ENCODE measurements at regions not wholly inside any gene's neighbourhood (a gene's known extent, or its start where the extent isn't known, plus 50 kb on each side); places are given as distances from the start of the nearest gene placed in this dataset.

DNA sequence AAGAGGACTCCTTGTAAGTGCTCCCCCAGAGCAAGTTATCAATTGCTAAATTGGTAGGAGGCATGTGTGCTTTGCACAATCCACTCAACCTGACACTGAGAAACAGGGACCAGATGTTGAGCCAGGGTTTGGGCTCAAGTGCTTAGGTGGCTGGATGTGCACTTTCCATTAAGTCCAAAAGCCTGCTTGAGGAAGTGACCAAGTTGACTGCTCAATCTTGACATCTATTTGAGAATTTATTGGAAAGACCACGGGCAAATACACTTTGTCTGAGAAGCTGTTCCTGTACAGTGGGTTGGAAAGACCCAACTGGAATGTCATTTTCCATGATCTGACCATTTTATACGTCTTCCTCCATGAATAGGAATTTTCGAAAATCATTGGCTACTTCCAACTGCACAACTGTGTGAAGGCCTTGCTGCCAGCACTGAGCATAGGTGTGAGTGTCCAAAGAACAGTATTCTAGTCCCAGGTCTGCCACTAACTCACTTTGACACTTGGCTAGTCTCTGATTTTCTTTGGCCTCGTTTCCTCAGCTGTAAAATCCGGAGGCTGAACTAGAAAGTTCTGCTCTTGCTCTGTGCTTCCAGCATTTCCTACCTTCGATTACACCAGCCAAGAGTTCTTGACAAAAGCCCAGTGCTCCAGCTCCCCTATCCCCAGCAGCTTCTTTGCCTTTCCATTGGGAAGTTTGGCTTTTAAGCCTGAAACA, 186.9 kb upstream of the ECI2 start:
- DNase-seq: no peak

GRCh38 chr6:4320860-4321259, 185.5 kb upstream of the ECI2 start:
- Mint-ChIP-seq H3K4me1 (no peaks in the 10 kb centered on the region), H3K4me3 (no peak overlapping the region), H3K27me3 (peaks cover 7% of the 10 kb centered on the region), H3K9me3 (no peaks in the 10 kb centered on the region), H3K27ac (no peak overlapping the region), H3K36me3 (ENCODE audit: low read depth) (no peaks in the 10 kb centered on the region)
- intact Hi-C loops (cut with micrococcal nuclease): no loop called here
- no peak for DNase-seq

More for the DNA sequence above, 186.9 kb upstream of the ECI2 start:
- Mint-ChIP-seq H3K27ac (no peak overlapping the region), H3K9me3 (no peaks in the 10 kb centered on the region), H3K4me3 (no peak overlapping the region), H3K4me1 (no peaks in the 10 kb centered on the region), H3K27me3 (peaks cover 10% of the 10 kb centered on the region), H3K36me3 (ENCODE audit: low read depth) (no peaks in the 10 kb centered on the region)
- intact Hi-C loops (cut with micrococcal nuclease): no loop called here

DNA sequence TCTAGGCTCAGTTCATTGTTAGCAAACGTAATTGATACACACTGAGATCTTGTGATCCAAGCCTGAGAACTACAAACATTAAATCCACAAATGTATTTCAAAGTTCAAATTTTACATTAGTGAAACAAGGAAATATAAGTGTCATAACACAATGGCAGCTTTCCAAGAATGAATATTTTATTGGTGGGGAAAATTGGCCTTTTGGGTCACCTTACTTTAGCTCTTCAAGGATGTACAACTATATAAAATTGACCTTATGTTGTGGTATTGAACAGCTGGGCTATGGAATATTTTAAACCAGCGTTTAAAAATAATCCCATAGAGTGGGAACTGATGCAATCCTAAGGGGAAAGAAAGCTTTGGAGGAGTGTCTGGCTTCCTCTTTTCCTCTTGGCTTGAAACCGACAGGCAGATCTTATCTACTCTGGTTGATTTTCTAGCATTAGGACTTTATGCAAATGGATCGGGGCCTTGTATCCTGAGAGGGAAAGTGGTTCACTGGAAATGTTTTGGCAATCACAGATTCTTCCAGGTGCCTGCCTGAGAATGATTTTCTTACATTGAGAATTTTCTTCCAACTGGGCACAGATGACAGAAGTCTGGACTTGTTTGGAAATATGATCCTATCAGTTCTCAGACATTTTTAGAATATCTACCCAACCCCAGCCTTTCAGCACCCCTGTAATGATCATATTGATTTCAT, 184.8 kb upstream of the ECI2 start:
- no peaks in the 10 kb centered on the region for H3K36me3 Mint-ChIP-seq (ENCODE audit: low read depth)
- intact Hi-C loops (cut with micrococcal nuclease): no loop called here
- H3K27ac Mint-ChIP-seq: no peak overlapping the region
- no peaks in the 10 kb centered on the region for H3K9me3 Mint-ChIP-seq
- peaks cover 7% of the 10 kb centered on the region for H3K27me3 Mint-ChIP-seq
- H3K4me1 Mint-ChIP-seq: no peaks in the 10 kb centered on the region
- H3K4me3 Mint-ChIP-seq: no peak overlapping the region
- DNase-seq: no peak

GRCh38 chr6:4318321-4318720, 182.9 kb upstream of the ECI2 start:
- Mint-ChIP-seq H3K4me3 (no peak overlapping the region), H3K4me1 (no peaks in the 10 kb centered on the region), H3K27me3 (peaks cover 7% of the 10 kb centered on the region), H3K9me3 (no peaks in the 10 kb centered on the region), H3K27ac (no peak overlapping the region), H3K36me3 (ENCODE audit: low read depth) (no peaks in the 10 kb centered on the region)
- intact Hi-C loops (cut with micrococcal nuclease): no loop called here
- peak; percentile 16 for DNase-seq

- Mint-ChIP-seq H3K36me3 (ENCODE audit: low read depth) (no peaks in the 10 kb centered on the region), H3K27me3 (peaks cover 7% of the 10 kb centered on the region), H3K27ac (no peak overlapping the region), H3K4me3 (no peak overlapping the region), H3K4me1 (no peaks in the 10 kb centered on the region), H3K9me3 (peaks cover 3% of the 10 kb centered on the region)
- intact Hi-C loops (cut with micrococcal nuclease): no loop called here
- DNase-seq: peak; percentile 43
Observed at GRCh38 chr6:4316867-4317400, 181.6 kb upstream of the ECI2 start.

DNA sequence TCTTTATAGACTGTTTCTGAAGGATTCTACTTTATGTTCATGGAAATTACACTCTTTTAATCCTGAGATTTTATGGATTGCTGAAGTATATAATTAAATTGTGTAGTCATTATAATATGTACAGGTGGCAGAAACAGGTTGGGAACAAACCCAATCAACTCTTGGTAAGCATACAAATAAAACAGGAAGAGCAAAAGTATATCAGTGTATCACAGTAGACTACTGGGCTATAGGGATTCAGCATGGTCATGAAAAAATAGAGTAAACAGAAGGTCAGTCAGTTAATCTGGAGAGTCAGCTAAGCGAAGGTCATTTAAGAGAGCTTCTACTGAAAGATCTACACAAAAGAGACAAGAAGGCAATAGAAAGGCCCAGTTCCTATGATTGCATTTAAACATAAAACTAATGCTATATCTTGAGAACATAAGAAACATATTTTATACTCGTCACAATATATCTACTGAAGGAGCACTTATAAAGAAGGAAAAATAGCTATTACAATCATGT, 178.9 kb upstream of the ECI2 start:
- Mint-ChIP-seq H3K4me1 (no peaks in the 10 kb centered on the region), H3K9me3 (peaks cover 14% of the 10 kb centered on the region), H3K27ac (no peak overlapping the region), H3K36me3 (ENCODE audit: low read depth) (no peaks in the 10 kb centered on the region), H3K4me3 (no peak overlapping the region), H3K27me3 (peaks cover 7% of the 10 kb centered on the region)
- intact Hi-C loops (cut with micrococcal nuclease): no loop called here
- peak; percentile 3 for DNase-seq

DNA sequence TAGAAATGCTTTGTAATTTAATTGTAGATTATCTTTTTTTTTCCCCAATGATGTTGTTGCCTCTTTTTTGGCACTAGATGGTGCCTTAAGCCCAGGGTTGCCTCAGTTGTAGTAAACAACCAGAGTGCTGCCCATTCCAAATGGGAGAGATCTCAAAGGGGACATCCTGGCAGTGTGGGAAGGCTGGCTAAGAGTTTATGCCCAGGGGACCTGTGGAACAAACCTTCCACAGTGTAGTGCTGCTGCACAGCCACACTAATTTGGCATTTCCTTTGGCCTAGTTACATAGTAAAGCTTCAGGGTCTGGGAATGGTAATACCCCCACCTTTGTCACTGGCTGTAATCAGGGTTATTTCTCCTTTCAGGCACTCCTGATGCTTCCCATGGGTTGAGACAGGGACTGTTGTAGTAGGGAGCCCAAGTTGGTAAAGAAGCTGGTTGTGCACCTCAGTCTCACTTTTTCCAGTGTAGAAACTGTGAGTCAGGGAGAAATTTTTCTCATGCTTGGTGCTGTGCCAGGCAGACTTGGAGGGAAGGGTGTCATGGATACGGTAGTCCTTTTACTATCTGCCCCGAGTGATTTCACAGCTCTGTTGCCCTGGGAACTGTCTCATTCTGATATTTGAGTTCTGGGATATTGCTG, 177.8 kb upstream of the ECI2 start:
- intact Hi-C loops (cut with micrococcal nuclease): no loop called here
- peaks cover 14% of the 10 kb centered on the region for H3K9me3 Mint-ChIP-seq

GRCh38 chr6:4311976-4312860, 176.8 kb upstream of the ECI2 start:
- Mint-ChIP-seq H3K9me3 (peaks cover 14% of the 10 kb centered on the region), H3K27ac (no peak overlapping the region), H3K36me3 (ENCODE audit: low read depth) (no peaks in the 10 kb centered on the region), H3K4me1 (no peaks in the 10 kb centered on the region), H3K27me3 (no peaks in the 10 kb centered on the region), H3K4me3 (no peak overlapping the region)
- intact Hi-C loops (cut with micrococcal nuclease): no loop called here
- DNase-seq: no peak

More for the DNA sequence above, 177.8 kb upstream of the ECI2 start:
- Mint-ChIP-seq H3K27me3 (peaks cover 3% of the 10 kb centered on the region), H3K27ac (no peak overlapping the region), H3K36me3 (ENCODE audit: low read depth) (no peaks in the 10 kb centered on the region), H3K4me1 (no peaks in the 10 kb centered on the region), H3K4me3 (no peak overlapping the region)
- peak; percentile 8 for DNase-seq

- Mint-ChIP-seq H3K27ac (no peak overlapping the region), H3K4me3 (no peak overlapping the region), H3K36me3 (ENCODE audit: low read depth) (no peaks in the 10 kb centered on the region), H3K27me3 (peaks cover 2% of the 10 kb centered on the region), H3K4me1 (no peaks in the 10 kb centered on the region), H3K9me3 (peaks cover 14% of the 10 kb centered on the region)
- intact Hi-C loops (cut with micrococcal nuclease): no loop called here
- DNase-seq: peak; percentile 28
Observed at GRCh38 chr6:4309540-4309939, 174.2 kb upstream of the ECI2 start.

- Mint-ChIP-seq H3K36me3 (ENCODE audit: low read depth) (no peaks in the 10 kb centered on the region), H3K4me1 (no peaks in the 10 kb centered on the region), H3K4me3 (no peak overlapping the region), H3K9me3 (peaks cover 14% of the 10 kb centered on the region), H3K27me3 (peaks cover 5% of the 10 kb centered on the region), H3K27ac (no peak overlapping the region)
- intact Hi-C loops (cut with micrococcal nuclease): no loop called here
- no peak for DNase-seq
Observed at GRCh38 chr6:4308364-4308763, 173.0 kb upstream of the ECI2 start.

- no peaks in the 10 kb centered on the region for H3K4me1 Mint-ChIP-seq
- intact Hi-C loops (cut with micrococcal nuclease): no loop called here
Observed at GRCh38 chr6:4304927-4305455, 169.6 kb upstream of the ECI2 start.

DNA sequence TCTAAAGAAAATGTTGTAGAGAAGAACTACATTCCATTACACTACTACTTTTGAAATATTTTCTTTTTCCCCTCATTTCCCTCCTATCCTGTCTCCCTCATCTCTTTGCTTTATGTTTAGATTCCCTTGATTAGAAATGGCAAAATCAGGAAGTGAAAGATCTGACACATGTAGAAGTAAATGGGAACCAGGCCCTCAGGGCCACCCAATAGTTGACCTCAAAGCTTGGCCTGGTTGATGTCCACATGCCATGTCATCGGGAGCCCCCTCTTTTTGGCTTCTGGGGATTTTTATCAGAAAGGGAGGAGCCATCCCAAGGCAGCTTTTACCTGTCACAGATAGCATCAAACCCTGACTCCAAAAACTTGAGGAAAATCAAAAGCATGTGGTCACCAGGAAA, 168.3 kb upstream of the ECI2 start:
- Mint-ChIP-seq H3K36me3 (ENCODE audit: low read depth) (no peaks in the 10 kb centered on the region), H3K9me3 (no peaks in the 10 kb centered on the region), H3K27me3 (peaks cover 5% of the 10 kb centered on the region), H3K4me3 (no peak overlapping the region), H3K27ac (no peak overlapping the region), H3K4me1 (no peaks in the 10 kb centered on the region)
- no peak for DNase-seq
- intact Hi-C loops (cut with micrococcal nuclease): no loop called here

More at GRCh38 chr6:4304927-4305455, 169.6 kb upstream of the ECI2 start:
- Mint-ChIP-seq H3K27me3 (peaks cover 5% of the 10 kb centered on the region), H3K27ac (no peak overlapping the region), H3K9me3 (peaks cover 3% of the 10 kb centered on the region), H3K36me3 (ENCODE audit: low read depth) (no peaks in the 10 kb centered on the region), H3K4me3 (no peak overlapping the region)
- no peak for DNase-seq

DNA sequence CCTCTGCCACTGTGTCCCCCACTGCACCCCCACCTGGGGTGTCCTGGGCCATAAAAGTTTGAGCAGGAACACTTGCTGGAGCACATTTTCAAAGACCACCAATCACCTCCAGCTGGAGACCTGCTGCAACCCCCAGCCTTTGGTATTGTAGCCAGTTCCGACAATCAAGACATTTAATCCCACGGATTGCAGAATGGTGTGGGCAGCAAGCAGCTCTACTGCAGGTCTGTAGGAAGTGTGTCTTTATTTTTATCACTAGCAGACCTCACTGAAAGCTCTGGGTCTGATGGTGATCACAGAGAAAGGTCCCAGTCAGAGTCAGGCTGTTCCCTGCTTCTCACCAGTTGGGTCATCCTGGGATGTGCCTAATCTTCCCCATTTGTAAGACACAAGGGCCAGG, 167.1 kb upstream of the ECI2 start:
- intact Hi-C loops (cut with micrococcal nuclease): no loop called here
- DNase-seq: no peak

More for the DNA sequence above, 167.1 kb upstream of the ECI2 start:
- Mint-ChIP-seq H3K4me3 (no peak overlapping the region), H3K27ac (no peak overlapping the region), H3K9me3 (no peaks in the 10 kb centered on the region), H3K36me3 (ENCODE audit: low read depth) (no peaks in the 10 kb centered on the region), H3K27me3 (peaks cover 7% of the 10 kb centered on the region), H3K4me1 (no peaks in the 10 kb centered on the region)
